NT2/D1 (cell line): ENCODE measurements at regions not wholly inside any gene's neighbourhood (a gene's known extent, or its start where the extent isn't known, plus 50 kb on each side); places are given as distances from the start of the nearest gene placed in this dataset.

Source experiments
- DNase-seq: peaks from one replicate; pipeline ENCODE4 v3.0.0-alpha.2; 2011; ENCODE audit warnings: low read depth, low spot score
- H3K27me3 ChIP-seq: 2 replicates; pipeline ENCODE4 v1.6.0; 2011; ENCODE audit warnings: mild to moderate bottlenecking; ENCODE audit not compliant: insufficient read length, insufficient read depth
- H3K36me3 ChIP-seq: 2 replicates; pipeline ENCODE4 v1.6.1; 2011; ENCODE audit warnings: mild to moderate bottlenecking, low read length, mixed read lengths; ENCODE audit not compliant: insufficient read depth, insufficient read length
- H3K4me1 ChIP-seq: 2 replicates; pipeline ENCODE4 v1.5.1; 2011; ENCODE audit not compliant: insufficient read depth, insufficient read length
- H3K4me3 ChIP-seq: 2 replicates; pipeline ENCODE4 v1.5.1; 2011; ENCODE audit warnings: low read depth; ENCODE audit not compliant: insufficient read length
- H3K9ac ChIP-seq: 2 replicates; pipeline ENCODE4 v1.6.0; 2011; ENCODE audit warnings: low read depth; ENCODE audit not compliant: insufficient read length
- H3K9me3 ChIP-seq: 2 replicates; pipeline ENCODE4 v1.5.1; 2011; ENCODE audit warnings: mild to moderate bottlenecking, low read length; ENCODE audit not compliant: insufficient read depth
- SUZ12 ChIP-seq: IDR thresholded peaks from 2 replicates; pipeline ENCODE4 v1.6.1; 2011; ENCODE audit not compliant: insufficient read length, insufficient read depth; ENCODE audit errors: extremely low read depth
- YY1 ChIP-seq: IDR thresholded peaks from 2 replicates; pipeline ENCODE4 v1.6.1; 2011; ENCODE audit not compliant: insufficient read length, insufficient read depth
- ZNF274 ChIP-seq: IDR thresholded peaks from 2 replicates; pipeline ENCODE4 v1.6.1; 2011; ENCODE audit warnings: mild to moderate bottlenecking, low read depth, low read length

GRCh38 chr12:47548401-47548800 lies 157.4 kb downstream of the RPAP3 start:
- no peak for TF ChIP-seq SUZ12
- TF ChIP-seq YY1: no peak
- no peak for TF ChIP-seq ZNF274
- Histone ChIP-seq H3K4me3 (no peak overlapping the region), H3K27me3 (no peaks in the 10 kb centered on the region), H3K9ac (no peak overlapping the region), H3K9me3 (peaks cover 14% of the 10 kb centered on the region), H3K36me3 (no peaks in the 10 kb centered on the region), H3K4me1 (no peaks in the 10 kb centered on the region)
- DNase-seq: no peak

DNA sequence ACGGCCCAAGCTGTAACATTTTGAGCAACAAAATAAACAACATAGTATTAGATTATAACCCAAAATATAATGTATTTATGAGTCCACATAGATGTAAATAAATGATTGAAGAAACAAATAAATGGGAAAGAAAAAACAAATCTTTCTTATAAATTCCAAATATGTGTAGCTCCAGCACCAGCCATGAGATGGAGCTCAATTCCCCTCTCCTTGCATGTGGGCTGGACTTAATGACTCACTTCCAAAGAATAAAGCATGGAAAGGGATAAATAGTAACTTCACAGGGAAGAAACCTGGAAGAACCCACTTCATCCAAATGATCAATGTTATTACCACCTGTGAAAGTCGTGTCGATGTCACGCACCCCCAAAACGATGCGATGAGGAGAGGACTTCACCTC lies 158.8 kb downstream of the RPAP3 start:
- no peaks in the 10 kb centered on the region for H3K4me1 ChIP-seq
- peak; percentile 16 for DNase-seq
- no peak for TF ChIP-seq ZNF274
- no peak for TF ChIP-seq SUZ12
- TF ChIP-seq YY1: no peak
- no peaks in the 10 kb centered on the region for H3K36me3 ChIP-seq
- H3K27me3 ChIP-seq: no peaks in the 10 kb centered on the region
- H3K9me3 ChIP-seq: 0 out of 2 replicates have a peak, but pooled peaks cover 3% of the 10 kb centered on the region
- no peak overlapping the region for H3K4me3 ChIP-seq
- no peak overlapping the region for H3K9ac ChIP-seq

DNA sequence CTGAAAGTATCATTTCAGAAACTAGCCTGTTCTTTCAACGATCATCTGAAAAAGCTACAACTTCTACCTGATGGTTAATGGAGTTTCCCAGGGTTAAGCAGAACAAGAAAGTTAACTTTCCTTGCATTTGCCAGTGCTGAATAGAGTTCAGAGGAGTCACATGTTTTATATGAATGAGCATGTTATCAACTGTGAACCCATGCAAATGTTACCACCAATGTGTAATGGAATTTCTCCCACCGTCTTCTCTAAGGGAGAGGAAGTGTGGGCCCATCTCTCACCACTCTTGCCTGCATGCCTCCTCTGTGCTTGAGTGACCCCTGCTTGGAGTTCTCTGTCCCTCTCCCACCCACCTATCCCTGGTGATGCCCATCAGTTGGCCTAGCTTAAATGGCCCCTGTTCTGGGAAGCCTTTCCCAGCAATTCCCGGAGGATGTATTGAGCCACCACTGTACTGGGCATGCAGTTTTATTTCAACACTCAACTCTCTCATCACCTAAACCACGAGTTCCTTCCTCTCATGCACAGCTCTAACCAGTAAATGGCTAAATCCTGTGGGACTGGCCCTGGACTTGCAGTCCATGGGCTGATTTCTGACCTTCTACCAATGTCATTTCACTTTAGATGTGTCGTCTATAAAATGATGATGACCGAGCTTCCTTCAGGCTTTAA lies 159.8 kb downstream of the RPAP3 start:
- TF ChIP-seq YY1 (no peak), SUZ12 (no peak), ZNF274 (no peak)
- no peak overlapping the region for H3K4me3 ChIP-seq
- no peaks in the 10 kb centered on the region for H3K27me3 ChIP-seq
- no peaks in the 10 kb centered on the region for H3K4me1 ChIP-seq
- H3K36me3 ChIP-seq: no peaks in the 10 kb centered on the region
- no peaks in the 10 kb centered on the region for H3K9me3 ChIP-seq
- no peak for DNase-seq
- no peak overlapping the region for H3K9ac ChIP-seq

GRCh38 chr12:47534695-47535094 lies 171.1 kb downstream of the RPAP3 start:
- H3K4me1 ChIP-seq: no peaks in the 10 kb centered on the region
- no peak overlapping the region for H3K4me3 ChIP-seq
- TF ChIP-seq YY1 (no peak), SUZ12 (no peak), ZNF274 (no peak)
- no peaks in the 10 kb centered on the region for H3K27me3 ChIP-seq
- H3K36me3 ChIP-seq: no peaks in the 10 kb centered on the region
- no peak overlapping the region for H3K9ac ChIP-seq
- H3K9me3 ChIP-seq: no peaks in the 10 kb centered on the region
- no peak for DNase-seq

DNA sequence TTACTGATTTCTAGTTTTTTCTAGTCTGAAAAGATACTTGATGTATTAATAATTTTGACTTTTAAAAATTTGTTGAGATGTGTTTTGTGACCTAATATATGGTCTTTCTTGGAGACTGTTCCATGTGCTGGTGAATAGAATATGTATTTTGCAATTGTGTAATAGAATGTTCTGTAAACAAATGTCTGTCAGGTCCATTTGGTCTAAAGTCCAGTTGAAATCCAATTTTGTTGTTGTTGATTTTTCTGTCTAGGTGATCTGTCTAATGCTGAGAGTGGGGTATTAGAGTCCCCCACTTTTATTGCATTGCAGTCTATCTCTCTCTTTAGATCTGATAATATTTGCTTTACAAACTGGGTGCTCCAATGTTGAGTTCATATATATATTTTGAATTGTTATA lies 175.8 kb downstream of the RPAP3 start:
- no peak for DNase-seq
- H3K9ac ChIP-seq: no peak overlapping the region
- H3K4me3 ChIP-seq: no peak overlapping the region
- TF ChIP-seq ZNF274: no peak
- no peak for TF ChIP-seq SUZ12
- TF ChIP-seq YY1: no peak
- H3K9me3 ChIP-seq: no peaks in the 10 kb centered on the region
- H3K36me3 ChIP-seq: no peaks in the 10 kb centered on the region
- H3K27me3 ChIP-seq: no peaks in the 10 kb centered on the region
- no peaks in the 10 kb centered on the region for H3K4me1 ChIP-seq

DNA sequence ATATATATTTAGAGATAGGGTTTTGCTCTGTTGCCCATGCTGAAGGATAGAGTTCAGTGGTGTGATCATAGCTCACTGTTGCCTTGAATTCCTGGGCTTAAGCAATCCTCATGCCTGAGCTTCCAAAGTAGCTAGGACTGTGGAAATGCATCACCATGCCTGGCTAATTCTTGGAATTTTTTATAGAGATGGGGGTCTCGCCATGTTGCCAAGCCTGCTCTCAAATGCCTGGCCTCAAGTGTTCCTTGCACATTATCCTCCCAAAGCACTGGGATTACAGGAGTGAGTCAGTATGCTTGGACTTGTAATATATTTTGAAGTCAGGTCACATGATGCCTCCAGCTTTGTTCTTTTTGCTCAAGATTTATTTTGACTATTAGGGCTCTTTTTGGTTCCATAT lies 178.0 kb downstream of the RPAP3 start:
- DNase-seq: no peak
- Histone ChIP-seq H3K27me3 (no peaks in the 10 kb centered on the region), H3K36me3 (no peaks in the 10 kb centered on the region), H3K9ac (no peak overlapping the region), H3K9me3 (no peaks in the 10 kb centered on the region), H3K4me3 (no peak overlapping the region), H3K4me1 (no peaks in the 10 kb centered on the region)
- TF ChIP-seq ZNF274: no peak
- TF ChIP-seq SUZ12: no peak
- TF ChIP-seq YY1: no peak

DNA sequence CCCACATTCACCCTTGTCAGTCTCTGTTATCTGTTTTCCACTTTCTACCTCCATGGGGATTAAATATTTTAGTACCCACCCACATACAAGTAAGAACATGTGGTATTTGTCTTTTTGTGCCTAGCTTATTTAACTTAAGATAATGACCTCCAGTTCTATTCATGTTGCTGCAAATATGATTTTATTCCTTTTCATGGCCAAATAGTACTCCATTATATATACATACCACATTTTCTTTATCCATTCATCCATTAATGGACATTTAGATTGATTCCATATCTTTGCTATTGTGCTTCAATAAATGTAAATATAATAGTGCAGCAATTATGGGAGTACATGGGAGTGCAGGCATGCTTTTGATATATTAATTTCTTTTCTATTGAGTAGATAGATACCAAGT lies 185.8 kb downstream of the RPAP3 start:
- H3K4me3 ChIP-seq: no peak overlapping the region
- peaks cover 20% of the 10 kb centered on the region; the same call in 1 of the 2 replicates for H3K9me3 ChIP-seq
- H3K4me1 ChIP-seq: no peaks in the 10 kb centered on the region
- no peak overlapping the region for H3K9ac ChIP-seq
- H3K27me3 ChIP-seq: no peaks in the 10 kb centered on the region
- no peaks in the 10 kb centered on the region for H3K36me3 ChIP-seq
- TF ChIP-seq SUZ12 (no peak), YY1 (no peak), ZNF274 (no peak)
- DNase-seq: no peak

GRCh38 chr12:47517122-47517521 lies 188.7 kb downstream of the RPAP3 start:
- TF ChIP-seq ZNF274 (no peak), SUZ12 (no peak), YY1 (no peak)
- DNase-seq: no peak
- H3K9me3 ChIP-seq: peaks cover 34% of the 10 kb centered on the region
- no peaks in the 10 kb centered on the region for H3K27me3 ChIP-seq
- no peaks in the 10 kb centered on the region for H3K4me1 ChIP-seq
- H3K4me3 ChIP-seq: no peak overlapping the region
- no peak overlapping the region for H3K9ac ChIP-seq
- no peaks in the 10 kb centered on the region for H3K36me3 ChIP-seq
